ENCODE measurements at regions not wholly inside any gene's neighbourhood (a gene's known extent, or its start where the extent isn't known, plus 50 kb on each side); places are given as distances from the start of the nearest gene placed in this dataset.
"Not testable (repeated sequence)": the region's sequence is repeated elsewhere in the genome, so short reads cannot be mapped to it uniquely, and the experiment has no call there.

DNA sequence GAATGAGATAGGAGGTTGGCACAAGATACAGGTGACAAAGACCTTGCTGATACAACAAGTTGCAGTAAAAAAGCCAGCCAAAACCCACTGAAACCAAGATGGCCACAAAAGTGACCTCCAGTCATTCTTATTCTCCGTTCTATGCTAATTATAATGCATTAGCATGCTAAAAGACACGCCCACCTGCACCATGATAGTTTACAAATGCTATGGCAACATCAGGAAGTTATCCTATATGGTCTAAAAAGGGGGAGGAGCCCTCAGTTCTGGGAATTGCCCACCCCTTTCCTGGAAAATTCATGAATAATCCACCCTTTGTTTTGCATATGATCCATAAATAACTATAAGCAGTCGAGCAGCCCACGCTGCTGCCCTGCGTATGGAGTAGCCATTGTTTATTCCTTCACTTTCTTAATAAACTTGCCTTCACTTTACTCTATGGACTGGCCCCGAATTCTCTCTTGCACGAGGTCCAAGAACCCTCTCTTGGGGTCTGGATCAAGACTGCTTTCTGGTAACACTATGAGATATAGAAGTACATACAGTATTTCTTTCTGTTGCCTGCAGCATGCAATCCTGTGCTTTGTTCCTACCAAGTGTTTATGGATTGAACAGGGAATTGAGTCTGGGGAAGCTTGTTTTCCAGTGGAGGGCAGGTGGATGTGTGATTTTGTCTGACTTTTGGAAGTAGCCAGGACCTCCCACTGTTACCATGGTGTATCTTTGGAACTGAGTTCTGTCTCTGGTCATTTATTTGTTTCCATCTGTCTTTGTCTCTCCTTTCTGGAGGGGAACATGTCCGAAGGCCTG is 72.0 kb upstream of the TGM3 start:
- ChIA-PET POLR2A (ENCODE audit: unreplicated experiment) (no interaction called here), CTCF (no interaction called here)
- Histone ChIP-seq H3K4me3 (ENCODE audit: low read length) (no peak overlapping the region), H3K9me3 (ENCODE audit: low read length) (no peaks in the 10 kb centered on the region), H3K9me2 (replicated peaks; ENCODE audit: low read length) (no peaks in the 10 kb centered on the region), H4K20me1 (ENCODE audit: low read length) (no peaks in the 10 kb centered on the region), H3K27me3 (ENCODE audit: low read length) (peaks cover 52% of the 10 kb centered on the region), H3K79me2 (ENCODE audit: low read length) (no peaks in the 10 kb centered on the region), H3K36me3 (ENCODE audit: low read depth, low read length) (no peaks in the 10 kb centered on the region), H3K9ac (ENCODE audit: low read length) (no peak overlapping the region), H2AFZ (ENCODE audit: low read length) (no peak overlapping the region), H3K4me2 (ENCODE audit: low read length) (no peak overlapping the region), H3K27ac (ENCODE audit: low read length) (no peak overlapping the region), H3K4me1 (ENCODE audit: insufficient read depth, low read length) (no peaks in the 10 kb centered on the region), H3F3A (ENCODE audit: low read length, unreplicated experiment) (no peaks in the 10 kb centered on the region)
- DNase-seq: no peak
- no peak for TF ChIP-seq EZH2 (IDR thresholded peaks at IDR 0.05; ENCODE audit: low read length, unreplicated experiment)
- no peak for TF ChIP-seq CTCF (conservative IDR thresholded peaks at IDR 0.05; ENCODE audit: low read depth, low read length)
- no peak for TF ChIP-seq EZH2phosphoT487 (IDR thresholded peaks at IDR 0.05; ENCODE audit: borderline replicate concordance, low read length)
- no peak for ATAC-seq
- intact Hi-C loops (cut with micrococcal nuclease): no loop called here
- no TSS peak for BruUV-seq (replicated peaks)

DNA sequence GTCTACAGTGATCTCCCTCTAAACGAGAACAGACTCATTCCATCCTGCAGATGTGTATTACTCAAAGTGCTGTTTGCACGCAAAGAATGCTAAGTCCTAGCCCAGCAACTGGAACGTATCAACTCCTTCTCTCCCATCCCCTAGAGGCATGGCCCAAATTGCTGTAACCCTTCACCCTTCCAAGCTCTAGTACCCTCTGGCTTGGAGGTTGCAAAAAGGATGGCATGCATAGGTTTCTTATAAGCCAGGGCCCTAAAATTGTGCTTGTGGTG is 71.5 kb upstream of the TGM3 start:
- CTCF ChIA-PET: no interaction called here
- intact Hi-C loops (cut with micrococcal nuclease): no loop called here

DNA sequence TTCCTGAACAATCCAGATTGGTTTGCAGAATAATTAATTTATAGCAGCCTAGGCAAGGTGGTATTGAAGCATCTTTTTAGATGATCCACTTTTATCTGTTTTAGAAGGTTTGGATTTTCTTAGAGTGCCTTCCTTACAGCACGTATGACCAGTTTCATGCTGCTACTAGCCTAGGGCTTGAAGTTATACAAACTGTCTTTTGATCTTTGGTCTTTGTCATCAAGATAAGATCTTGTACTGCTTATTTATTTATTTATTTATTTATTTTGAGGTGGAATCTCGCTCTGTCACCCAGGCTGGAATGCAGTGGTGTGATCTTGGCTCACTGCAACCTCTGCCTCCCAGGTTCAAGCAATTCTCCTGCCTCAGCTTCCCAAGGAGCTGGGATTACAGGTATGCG is 68.5 kb upstream of the TGM3 start:
- H3K79me2 ChIP-seq (ENCODE audit: low read length); intact Hi-C loops (cut with micrococcal nuclease); H2AFZ ChIP-seq (ENCODE audit: low read length); ATAC-seq; H3K4me1 ChIP-seq (ENCODE audit: insufficient read depth, low read length); H4K20me1 ChIP-seq (ENCODE audit: low read length); H3K4me2 ChIP-seq (ENCODE audit: low read length); DNase-seq; H3K9me2 ChIP-seq (replicated peaks; ENCODE audit: low read length); H3F3A ChIP-seq (ENCODE audit: low read length, unreplicated experiment); H3K4me3 ChIP-seq (ENCODE audit: low read length); H3K9me3 ChIP-seq (ENCODE audit: low read length); H3K27ac ChIP-seq (ENCODE audit: low read length); H3K9ac ChIP-seq (ENCODE audit: low read length); H3K36me3 ChIP-seq (ENCODE audit: low read depth, low read length); POLR2A ChIA-PET (ENCODE audit: unreplicated experiment); BruUV-seq (replicated peaks); CTCF ChIA-PET: not testable (repeated sequence)
- peaks cover 33% of the 10 kb centered on the region for H3K27me3 ChIP-seq (ENCODE audit: low read length)

More for the DNA sequence above, 71.5 kb upstream of the TGM3 start:
- ATAC-seq (no peak), DNase-seq (no peak)
- Histone ChIP-seq H3K4me3 (ENCODE audit: low read length) (no peak overlapping the region), H4K20me1 (ENCODE audit: low read length) (no peaks in the 10 kb centered on the region), H3K4me2 (ENCODE audit: low read length) (no peak overlapping the region), H3K4me1 (ENCODE audit: insufficient read depth, low read length) (no peaks in the 10 kb centered on the region), H3K79me2 (ENCODE audit: low read length) (no peaks in the 10 kb centered on the region), H3K36me3 (ENCODE audit: low read depth, low read length) (no peaks in the 10 kb centered on the region), H3F3A (ENCODE audit: low read length, unreplicated experiment) (no peaks in the 10 kb centered on the region), H3K9me3 (ENCODE audit: low read length) (no peaks in the 10 kb centered on the region), H3K9me2 (replicated peaks; ENCODE audit: low read length) (no peaks in the 10 kb centered on the region), H3K9ac (ENCODE audit: low read length) (no peak overlapping the region), H3K27me3 (ENCODE audit: low read length) (peaks cover 47% of the 10 kb centered on the region), H3K27ac (ENCODE audit: low read length) (no peak overlapping the region), H2AFZ (ENCODE audit: low read length) (no peak overlapping the region)
- TF ChIP-seq EZH2phosphoT487 (IDR thresholded peaks at IDR 0.05; ENCODE audit: borderline replicate concordance, low read length) (no peak), EZH2 (IDR thresholded peaks at IDR 0.05; ENCODE audit: low read length, unreplicated experiment) (no peak), CTCF (conservative IDR thresholded peaks at IDR 0.05; ENCODE audit: low read depth, low read length) (no peak)
- POLR2A ChIA-PET (ENCODE audit: unreplicated experiment): interaction anchor here (0.6 kb wide), 1 partner anchor 248 kb away, joined by 3 read pairs; no protein-coding TSS in a partner anchor
- no TSS peak for BruUV-seq (replicated peaks)
